ENCODE measurements at regions not wholly inside any gene's neighbourhood (a gene's known extent, or its start where the extent isn't known, plus 50 kb on each side); places are given as distances from the start of the nearest gene placed in this dataset.
"Not testable (repeated sequence)": the region's sequence is repeated elsewhere in the genome, so short reads cannot be mapped to it uniquely, and the experiment has no call there.

DNA sequence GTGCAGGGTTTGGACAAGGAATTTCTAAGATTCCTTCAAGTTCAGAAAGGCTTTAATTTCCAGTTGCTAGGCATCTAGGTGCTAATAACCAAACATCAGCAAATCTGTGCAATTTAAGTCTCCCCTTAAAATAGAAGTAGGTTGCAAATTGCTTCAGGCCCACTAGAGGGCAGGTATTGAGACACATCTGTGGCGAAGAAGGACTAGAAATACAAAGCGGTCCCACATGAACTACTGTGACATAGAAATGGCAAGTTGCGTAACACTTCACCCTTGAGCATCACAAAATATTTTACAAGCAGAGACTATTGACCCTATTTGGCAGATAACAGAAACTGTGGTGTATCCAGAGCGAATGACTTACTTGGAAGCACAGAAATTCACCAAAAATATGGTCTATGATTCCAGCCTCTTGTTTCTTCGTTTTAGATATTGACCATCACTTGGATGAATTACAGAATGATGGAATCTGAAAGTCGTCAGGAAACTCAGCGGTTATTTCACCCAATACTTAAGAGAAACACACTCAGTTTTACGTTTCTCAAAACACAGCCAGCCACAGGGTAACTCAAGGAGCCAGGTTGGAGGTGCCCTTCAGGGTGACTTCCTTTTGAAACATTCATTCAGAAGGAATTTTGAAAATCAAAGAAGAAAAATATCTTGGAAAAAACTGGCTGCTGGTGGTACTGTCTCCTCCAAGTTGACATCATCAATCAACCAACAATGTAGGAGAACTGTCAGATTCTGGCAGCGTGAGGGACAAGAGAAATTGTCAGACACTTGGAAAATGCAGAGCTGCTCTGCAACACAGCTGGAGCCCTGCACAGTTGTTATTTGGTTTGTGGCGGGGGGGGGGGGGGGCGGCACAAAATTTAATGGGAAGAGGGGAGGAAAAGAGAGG, 256.3 kb upstream of the MINDY3 start:
- peak; percentile 1 for DNase-seq (ENCODE audit: low spot score)

DNA sequence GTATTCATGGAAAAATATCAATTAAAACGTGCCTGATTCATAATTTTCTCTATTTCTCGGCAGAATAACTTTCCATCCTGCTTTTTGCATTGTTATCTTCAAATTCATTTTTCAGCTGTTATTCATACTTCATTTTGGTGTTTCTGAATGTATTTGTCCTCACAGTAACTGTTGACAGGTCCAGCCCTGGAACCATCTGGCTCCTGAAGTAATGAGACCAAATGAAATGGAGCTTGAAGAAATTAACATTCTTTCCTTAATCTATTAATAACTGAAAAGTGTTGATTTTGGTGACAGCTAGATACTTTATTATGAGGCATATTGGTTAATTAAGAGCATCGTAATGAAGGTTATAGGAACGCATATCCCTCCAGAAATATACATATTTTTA, 257.0 kb upstream of the MINDY3 start:
- DNase-seq (ENCODE audit: low spot score) = no peak

GRCh38 chr10:16119445-16119844, 259.1 kb upstream of the MINDY3 start:
- no peak for DNase-seq (ENCODE audit: low spot score)

GRCh38 chr10:16120563-16120962, 260.3 kb upstream of the MINDY3 start:
- DNase-seq (ENCODE audit: low spot score) = no peak

- no peak for DNase-seq (ENCODE audit: low spot score)
These were observed 281.2 kb upstream of the MINDY3 start for GRCh38 chr10:16141499-16141898.

DNA sequence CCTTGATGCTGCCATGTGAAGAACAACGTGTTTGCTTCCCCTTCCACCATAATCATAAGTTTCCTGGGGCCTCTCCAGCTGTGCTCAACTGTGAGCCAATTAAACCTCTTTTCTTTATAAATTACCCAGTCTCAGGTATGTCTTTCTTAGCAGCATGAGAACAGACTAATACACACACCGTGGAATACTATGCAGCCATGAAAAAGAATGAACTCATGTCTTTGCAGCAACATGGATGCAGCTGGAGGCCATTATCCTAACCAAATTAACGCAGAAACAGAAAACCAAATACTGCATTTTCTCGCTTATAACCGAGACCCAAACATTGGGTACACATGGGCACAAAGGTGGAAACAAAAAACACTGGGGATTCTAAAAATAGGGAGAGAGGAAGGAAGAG, 286.7 kb upstream of the MINDY3 start:
- DNase-seq (ENCODE audit: low spot score) = no peak

- DNase-seq (ENCODE audit: low spot score) = no peak
These were observed 281.0 kb upstream of the PTER start for GRCh38 chr10:16155834-16156233.

GRCh38 chr10:16156681-16157080, 280.1 kb upstream of the PTER start:
- DNase-seq (ENCODE audit: low spot score) = no peak

- not testable (repeated sequence) for DNase-seq (ENCODE audit: low spot score)
These were observed 271.7 kb upstream of the PTER start for GRCh38 chr10:16165067-16165466.

- no peak for DNase-seq (ENCODE audit: low spot score)
These were observed 254.7 kb upstream of the PTER start for GRCh38 chr10:16182144-16182543.

DNA sequence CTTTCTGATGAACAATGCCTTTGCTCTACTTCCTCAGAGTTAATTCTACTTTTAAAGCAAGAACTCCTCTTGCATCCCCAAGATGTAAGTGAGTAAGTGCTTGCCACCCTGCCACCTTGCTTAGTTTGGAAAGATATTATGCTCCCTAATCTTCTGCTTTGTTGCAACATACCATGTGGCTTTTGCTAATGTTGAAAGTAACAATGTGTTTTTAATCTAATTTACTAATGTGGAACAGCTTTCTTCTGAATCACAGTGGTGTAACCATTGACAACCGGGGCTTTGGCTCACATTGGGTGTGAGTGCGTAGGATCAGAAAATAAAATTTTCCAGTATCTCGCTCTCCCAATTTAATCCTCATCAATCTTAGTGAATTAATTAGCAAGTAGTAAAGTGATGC, 254.1 kb upstream of the PTER start:
- no peak for DNase-seq (ENCODE audit: low spot score)

GRCh38 chr10:16184096-16184597, 252.7 kb upstream of the PTER start:
- no peak for DNase-seq (ENCODE audit: low spot score)

DNA sequence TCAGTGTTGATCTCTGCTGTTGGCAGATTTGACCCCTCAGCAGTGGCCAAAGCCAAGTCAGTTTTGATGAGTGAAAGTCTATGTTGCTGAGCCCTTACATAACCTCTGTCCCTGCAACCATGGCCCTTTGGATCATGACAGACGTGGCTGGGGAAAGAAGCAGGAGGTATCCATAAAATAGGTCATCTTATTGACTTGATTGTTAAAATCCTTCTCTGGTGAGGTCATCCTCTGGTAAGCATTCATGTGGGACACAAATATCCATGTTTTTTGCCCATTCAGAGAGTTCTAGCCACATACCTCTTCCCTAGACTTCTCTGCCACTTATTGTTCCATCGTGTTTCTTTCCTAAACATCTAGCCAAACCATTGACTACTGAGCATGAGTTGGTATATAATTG, 251.9 kb upstream of the PTER start:
- DNase-seq (ENCODE audit: low spot score) = no peak

- DNase-seq (ENCODE audit: low spot score) = no peak
These were observed 250.2 kb upstream of the PTER start for GRCh38 chr10:16186564-16186963.

DNA sequence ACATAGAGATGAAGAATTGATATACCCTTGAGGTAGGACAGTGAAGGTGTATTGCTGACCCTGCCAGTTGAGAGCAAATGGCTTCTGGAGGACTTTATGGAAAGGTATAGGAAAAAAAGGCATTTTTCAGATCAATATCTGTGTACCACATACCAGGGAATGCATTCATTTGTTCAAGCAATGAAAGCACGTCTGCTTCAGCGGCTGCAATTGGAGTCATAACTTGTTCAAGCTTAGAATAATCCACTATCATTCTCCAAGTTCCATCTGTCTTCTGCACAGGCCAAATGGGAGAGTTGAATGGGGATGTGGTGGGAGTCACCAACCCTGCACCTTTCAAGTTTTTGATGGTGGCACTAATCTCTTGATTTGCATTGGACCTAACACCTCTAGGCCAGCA, 249.6 kb upstream of the PTER start:
- DNase-seq (ENCODE audit: low spot score) = no peak

DNA sequence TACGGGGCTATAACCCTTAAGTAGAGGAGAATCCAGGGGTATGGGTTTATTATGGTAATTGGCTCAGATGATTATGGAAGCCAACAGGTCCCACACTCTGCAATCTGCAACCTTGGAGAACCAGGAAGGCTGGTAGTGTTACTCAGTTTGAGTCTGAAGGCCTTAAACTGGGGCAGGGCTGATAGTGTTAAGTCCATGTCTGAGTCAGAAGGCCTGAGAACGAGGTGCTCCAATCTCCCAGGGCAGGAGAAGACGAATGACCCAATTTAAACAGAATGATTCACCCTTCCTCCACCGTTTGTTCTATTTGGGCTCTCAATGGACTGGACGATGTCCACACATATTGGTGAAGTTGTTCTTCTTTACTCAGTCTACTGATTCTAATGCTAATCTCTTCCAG, 244.5 kb upstream of the PTER start:
- DNase-seq (ENCODE audit: low spot score) = no peak

GRCh38 chr10:16193241-16193640, 243.6 kb upstream of the PTER start:
- no peak for DNase-seq (ENCODE audit: low spot score)

DNA sequence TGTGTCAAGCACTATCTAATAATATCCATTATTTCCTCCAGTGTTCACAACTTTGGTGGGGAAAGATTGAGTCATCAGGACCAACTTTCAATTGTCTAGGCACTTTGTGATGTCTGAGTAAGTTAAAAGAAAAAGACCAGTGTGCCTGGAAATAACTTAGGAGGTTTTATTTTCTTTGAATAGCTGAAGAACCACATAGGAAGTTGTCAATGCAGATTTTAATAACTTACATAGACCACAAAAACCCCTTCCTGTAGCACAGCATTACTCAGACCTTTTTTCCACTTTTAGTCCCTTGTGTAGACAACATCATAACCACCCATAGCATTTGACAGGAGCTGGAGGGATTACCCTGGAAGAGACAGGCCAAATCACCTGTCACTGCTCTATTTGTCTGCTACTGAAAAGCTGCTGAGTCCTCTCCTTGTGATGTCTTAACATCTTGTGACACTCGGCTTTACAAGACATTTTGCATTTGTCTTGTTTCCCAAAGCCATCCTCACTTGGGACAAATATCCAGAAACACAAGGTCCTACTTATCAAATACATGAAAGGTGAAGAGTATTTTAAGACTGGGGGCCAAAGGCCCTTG, 241.5 kb upstream of the PTER start:
- DNase-seq (ENCODE audit: low spot score) = no peak

DNA sequence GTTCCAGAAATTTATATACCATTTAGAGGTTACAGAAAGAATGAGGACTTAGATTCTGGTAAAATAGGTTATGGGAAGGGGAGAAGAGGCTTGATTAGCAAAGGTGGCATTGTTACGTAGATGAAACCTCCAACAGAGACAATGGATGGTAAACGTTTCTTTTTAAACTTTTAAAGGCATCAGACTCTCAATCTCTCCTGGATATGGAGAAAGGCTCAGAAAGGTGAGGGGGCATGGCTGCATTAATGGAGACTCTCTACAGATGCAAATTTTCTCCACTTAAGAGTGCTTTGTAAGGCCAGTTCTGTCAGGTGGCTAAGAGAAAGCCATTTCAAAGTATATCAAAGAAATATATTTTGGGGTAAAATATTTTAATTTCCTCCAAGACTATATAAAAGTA, 240.9 kb upstream of the PTER start:
- no peak for DNase-seq (ENCODE audit: low spot score)

DNA sequence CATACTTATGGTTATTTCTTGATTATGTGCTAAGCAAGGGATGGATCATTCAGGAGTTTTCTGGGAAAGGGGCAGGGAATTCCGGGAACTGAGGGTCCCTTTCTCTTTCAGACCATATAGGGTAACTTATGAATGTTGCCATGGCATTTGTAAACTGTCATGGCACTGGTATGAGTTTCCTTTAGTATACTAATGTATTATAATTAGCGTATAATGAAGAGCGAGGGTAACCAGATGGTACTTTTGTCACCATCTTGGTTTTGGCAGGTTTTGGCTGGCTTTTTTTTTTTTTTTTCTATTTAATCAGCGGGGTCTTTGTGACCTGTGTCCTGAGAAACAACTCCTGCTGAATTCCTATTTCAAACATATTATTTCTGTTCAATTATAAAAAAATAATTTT, 237.6 kb upstream of the PTER start:
- DNase-seq (ENCODE audit: low spot score) = no peak

GRCh38 chr10:16223618-16224017, 213.2 kb upstream of the PTER start:
- not testable (repeated sequence) for DNase-seq (ENCODE audit: low spot score)

GRCh38 chr10:16227674-16228073, 209.1 kb upstream of the PTER start:
- no peak for DNase-seq (ENCODE audit: low spot score)

DNA sequence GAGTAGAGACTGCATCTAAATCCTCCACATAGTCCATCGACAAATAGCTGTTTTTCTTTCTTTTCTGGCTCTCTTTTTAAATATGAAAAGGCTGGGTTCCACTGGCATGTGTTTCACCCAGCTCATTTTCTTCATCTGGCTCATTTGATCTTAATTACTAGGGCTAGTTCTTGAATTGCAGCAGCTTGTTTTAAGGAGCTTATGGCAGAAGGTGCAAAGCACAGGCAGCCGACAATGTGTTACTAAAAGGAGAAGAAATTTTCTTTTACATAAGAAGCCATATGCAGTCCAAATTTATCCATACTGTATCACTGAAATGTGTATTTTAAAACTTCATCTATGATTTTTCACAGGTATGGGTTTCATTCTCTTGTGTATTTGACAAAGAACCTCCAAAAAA, 205.6 kb upstream of the PTER start:
- DNase-seq (ENCODE audit: low spot score) = no peak

All from A172 (cell line).